Gastroesophageal sphincter (tissue), 3 donors: ENCODE measurements at regions not wholly inside any gene's neighbourhood (a gene's known extent, or its start where the extent isn't known, plus 50 kb on each side); places are given as distances from the start of the nearest gene placed in this dataset.

ENCODE experiments used
- POLR2A ChIP-seq, 2 donors: fragments of 450-650 bp; IDR thresholded peaks; one replicate each; pipeline ENCODE4 v1.6.1; 2017; ENCODE audit warnings: antibody characterized with exemption in 2 of 2, mild to moderate bottlenecking in 2 of 2, moderate library complexity in 1 of 2
- POLR2AphosphoS5 ChIP-seq: sonication (generic); formaldehyde crosslinking; IDR thresholded peaks from one replicate; pipeline ENCODE4 v1.6.1; 2017; ENCODE audit warnings: antibody characterized with exemption
- TF ChIP-seq, protein P1 (sequence below), 4 experiments: fragments of 200-600 bp in 2 of 4; fragments of 450-650 bp in 2 of 4; sonication (generic) in 1 of 4; IDR thresholded peaks; one replicate each; pipeline ENCODE4 v1.5.1; 2017 to 2019; ENCODE audit warnings: antibody characterized with exemption in 4 of 4, mild to moderate bottlenecking in 2 of 4, moderate library complexity in 2 of 4

DNA sequence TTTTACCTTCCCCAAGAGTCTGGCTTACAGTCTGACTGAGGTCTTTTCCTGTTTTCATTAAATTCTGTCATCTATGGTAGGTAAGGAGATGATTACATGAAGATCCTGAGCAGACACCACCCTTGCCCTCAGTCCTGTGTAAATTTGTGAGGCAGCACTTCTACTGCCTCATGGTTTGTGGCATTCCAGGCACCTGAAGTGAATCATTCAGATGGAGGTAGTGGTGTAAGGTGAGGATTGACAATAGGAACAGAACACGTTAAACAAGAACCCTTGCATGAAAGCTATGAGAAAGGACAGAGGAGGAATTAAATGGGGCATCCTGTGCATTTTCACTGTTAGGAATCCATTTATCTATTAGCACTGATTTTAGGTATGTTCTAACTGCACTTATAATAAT is 618.6 kb downstream of the TLL1 start:
- TF ChIP-seq, protein P1, sequence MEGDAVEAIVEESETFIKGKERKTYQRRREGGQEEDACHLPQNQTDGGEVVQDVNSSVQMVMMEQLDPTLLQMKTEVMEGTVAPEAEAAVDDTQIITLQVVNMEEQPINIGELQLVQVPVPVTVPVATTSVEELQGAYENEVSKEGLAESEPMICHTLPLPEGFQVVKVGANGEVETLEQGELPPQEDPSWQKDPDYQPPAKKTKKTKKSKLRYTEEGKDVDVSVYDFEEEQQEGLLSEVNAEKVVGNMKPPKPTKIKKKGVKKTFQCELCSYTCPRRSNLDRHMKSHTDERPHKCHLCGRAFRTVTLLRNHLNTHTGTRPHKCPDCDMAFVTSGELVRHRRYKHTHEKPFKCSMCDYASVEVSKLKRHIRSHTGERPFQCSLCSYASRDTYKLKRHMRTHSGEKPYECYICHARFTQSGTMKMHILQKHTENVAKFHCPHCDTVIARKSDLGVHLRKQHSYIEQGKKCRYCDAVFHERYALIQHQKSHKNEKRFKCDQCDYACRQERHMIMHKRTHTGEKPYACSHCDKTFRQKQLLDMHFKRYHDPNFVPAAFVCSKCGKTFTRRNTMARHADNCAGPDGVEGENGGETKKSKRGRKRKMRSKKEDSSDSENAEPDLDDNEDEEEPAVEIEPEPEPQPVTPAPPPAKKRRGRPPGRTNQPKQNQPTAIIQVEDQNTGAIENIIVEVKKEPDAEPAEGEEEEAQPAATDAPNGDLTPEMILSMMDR (IDR thresholded peaks at IDR 0.05) = no peak
- TF ChIP-seq POLR2AphosphoS5 (no peak), POLR2A (IDR thresholded peaks at IDR 0.05) (no peak)
